ENCODE measurements at regions not wholly inside any gene's neighbourhood (a gene's known extent, or its start where the extent isn't known, plus 50 kb on each side); places are given as distances from the start of the nearest gene placed in this dataset.

- Mint-ChIP-seq H3K36me3 (ENCODE audit: insufficient read depth in 1 of 3, low read depth in 3 of 3) (no peaks in the 10 kb centered on the region), H3K4me3 (no peak overlapping the region), H3K9me3 (peaks cover 4 to 5% of the 10 kb centered on the region in 2 experiments; a peak in 4 of 5 replicates), H3K27ac (no peak overlapping the region; a peak in 1 of 7 replicates), H3K27me3 (ENCODE audit: low read depth) (peaks cover 40% of the 10 kb centered on the region), H3K4me1 (no peaks in the 10 kb centered on the region)
- Histone ChIP-seq H3K27ac (ENCODE audit: insufficient read length, low read depth, low read length) (no peak overlapping the region), H3K4ac (ENCODE audit: low read depth, low read length) (no peak overlapping the region), H2AK5ac (ENCODE audit: insufficient read length, low read length) (no peak overlapping the region), H3K79me1 (ENCODE audit: insufficient read depth, low read depth, low read length, poor library complexity, severe bottlenecking) (no peaks in the 10 kb centered on the region), H3K56ac (ENCODE audit: insufficient read length, low read depth, low read length) (no peak overlapping the region), H3K14ac (ENCODE audit: insufficient read depth, low read length) (no peak overlapping the region), H2BK5ac (ENCODE audit: insufficient read length, low read length) (no peak overlapping the region), H4K20me1 (ENCODE audit: control insufficient read depth, insufficient read depth, insufficient read length) (no peaks in the 10 kb centered on the region), H3K4me1 (ENCODE audit: insufficient read depth, low read length) (no peaks in the 10 kb centered on the region), H4K8ac (replicated peaks; ENCODE audit: insufficient read length, low read depth, low read length) (no peak overlapping the region), H3K23me2 (ENCODE audit: insufficient read length, low read depth, low read length, poor library complexity, severe bottlenecking) (no peaks in the 10 kb centered on the region), H3T11ph (ENCODE audit: low read length) (no peak overlapping the region), H3K9me3 (ENCODE audit: control insufficient read depth, low read depth, low read length) (no peaks in the 10 kb centered on the region), H4K5ac (ENCODE audit: insufficient read length, low read depth, low read length) (no peak overlapping the region), H3K79me2 (ENCODE audit: insufficient read depth, low read length) (no peaks in the 10 kb centered on the region), H4K91ac (ENCODE audit: insufficient read length, low read depth, low read length) (no peak overlapping the region), H3K9ac (ENCODE audit: extremely low read depth, insufficient read length, low read length) (no peak overlapping the region), H2BK120ac (ENCODE audit: low read depth, low read length, poor library complexity, severe bottlenecking) (no peak overlapping the region), H2BK20ac (ENCODE audit: low read depth, low read length, poor library complexity, severe bottlenecking) (no peak overlapping the region), H3K27me3 (ENCODE audit: insufficient read depth, low read length) (no peaks in the 10 kb centered on the region), H3K4me2 (ENCODE audit: insufficient read depth, insufficient read length, low read length) (no peak overlapping the region), H2BK15ac (ENCODE audit: low read depth, low read length) (no peak overlapping the region), H3K23ac (ENCODE audit: insufficient read length, low read depth, low read length) (no peak overlapping the region), H3K18ac (ENCODE audit: insufficient read length, low read depth, low read length) (no peak overlapping the region), H2BK12ac (ENCODE audit: insufficient read length, low read depth, low read length) (no peak overlapping the region), H2AFZ (ENCODE audit: low read length) (no peak overlapping the region)
- TF ChIP-seq, protein P1, sequence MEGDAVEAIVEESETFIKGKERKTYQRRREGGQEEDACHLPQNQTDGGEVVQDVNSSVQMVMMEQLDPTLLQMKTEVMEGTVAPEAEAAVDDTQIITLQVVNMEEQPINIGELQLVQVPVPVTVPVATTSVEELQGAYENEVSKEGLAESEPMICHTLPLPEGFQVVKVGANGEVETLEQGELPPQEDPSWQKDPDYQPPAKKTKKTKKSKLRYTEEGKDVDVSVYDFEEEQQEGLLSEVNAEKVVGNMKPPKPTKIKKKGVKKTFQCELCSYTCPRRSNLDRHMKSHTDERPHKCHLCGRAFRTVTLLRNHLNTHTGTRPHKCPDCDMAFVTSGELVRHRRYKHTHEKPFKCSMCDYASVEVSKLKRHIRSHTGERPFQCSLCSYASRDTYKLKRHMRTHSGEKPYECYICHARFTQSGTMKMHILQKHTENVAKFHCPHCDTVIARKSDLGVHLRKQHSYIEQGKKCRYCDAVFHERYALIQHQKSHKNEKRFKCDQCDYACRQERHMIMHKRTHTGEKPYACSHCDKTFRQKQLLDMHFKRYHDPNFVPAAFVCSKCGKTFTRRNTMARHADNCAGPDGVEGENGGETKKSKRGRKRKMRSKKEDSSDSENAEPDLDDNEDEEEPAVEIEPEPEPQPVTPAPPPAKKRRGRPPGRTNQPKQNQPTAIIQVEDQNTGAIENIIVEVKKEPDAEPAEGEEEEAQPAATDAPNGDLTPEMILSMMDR (conservative IDR thresholded peaks at IDR 0.05) = no peak
- DNase-seq = no peak
- no CpG with 5 or more reads among the region's 4 CpGs for WGBS (ENCODE audit: extremely low coverage, insufficient read length, low lambda C conversion rate)
Measured at GRCh38 chr3:139251529-139251928, 92.3 kb upstream of the MRPS22 start.
